ENCODE measurements at regions not wholly inside any gene's neighbourhood (a gene's known extent, or its start where the extent isn't known, plus 50 kb on each side); places are given as distances from the start of the nearest gene placed in this dataset.

DNA sequence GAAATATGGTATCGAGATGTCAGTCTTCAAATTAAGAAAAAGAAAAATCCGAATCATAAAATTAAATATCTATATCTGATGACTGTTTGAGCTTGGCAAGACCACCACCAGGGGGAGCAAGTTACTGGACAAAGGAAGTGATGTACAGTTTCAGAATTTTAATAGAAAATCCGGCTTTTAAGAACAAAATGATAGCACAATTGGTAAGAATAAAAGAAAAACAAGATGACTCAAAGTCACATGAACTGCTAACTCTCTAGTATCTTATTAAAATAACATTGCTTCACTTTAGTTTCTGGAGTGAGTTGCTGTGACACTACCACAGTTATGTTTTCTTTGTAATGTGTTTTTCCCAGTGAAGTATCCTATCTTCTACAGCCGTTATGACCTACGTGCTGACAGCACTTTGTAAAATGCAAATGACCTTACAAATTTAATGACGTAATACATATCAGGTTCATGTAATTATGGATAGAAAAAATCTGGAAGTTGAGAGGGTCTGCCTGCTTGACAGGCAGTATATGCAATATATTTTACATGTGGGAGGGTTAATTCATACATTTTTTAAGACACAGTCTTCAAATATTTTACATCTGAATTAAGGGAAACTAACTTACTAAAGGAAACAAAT is 405.3 kb upstream of the HS3ST5 start:
- peak; percentile 76 for TF ChIP-seq CTCF (IDR thresholded peaks at IDR 0.05)
- no peak for TF ChIP-seq HMGXB4 (CRISPR knock-in tag; IDR thresholded peaks at IDR 0.05)
- TF ChIP-seq ZNF423 (CRISPR knock-in tag; IDR thresholded peaks at IDR 0.05), result no peak
- no peak for TF ChIP-seq ZNF317 (CRISPR knock-in tag; IDR thresholded peaks at IDR 0.05; ENCODE audit: borderline replicate concordance, low read depth)
- no peak for TF ChIP-seq TCF7 (CRISPR knock-in tag; IDR thresholded peaks at IDR 0.05; ENCODE audit: low read depth)
- no peak for TF ChIP-seq CREB1 (CRISPR knock-in tag; IDR thresholded peaks at IDR 0.05)
- TF ChIP-seq ELF4 (CRISPR knock-in tag; IDR thresholded peaks at IDR 0.05; ENCODE audit: low read depth), result no peak
- TF ChIP-seq OVOL2 (CRISPR knock-in tag; IDR thresholded peaks at IDR 0.05; ENCODE audit: borderline replicate concordance), result no peak
- TF ChIP-seq NFYB (CRISPR knock-in tag; conservative IDR thresholded peaks at IDR 0.05; ENCODE audit: low read depth), result no peak
- TF ChIP-seq ATF3 (CRISPR knock-in tag; conservative IDR thresholded peaks at IDR 0.05), result no peak
